ENCODE measurements at regions not wholly inside any gene's neighbourhood (a gene's known extent, or its start where the extent isn't known, plus 50 kb on each side); places are given as distances from the start of the nearest gene placed in this dataset.

- TF ChIP-seq CTCF (IDR thresholded peaks at IDR 0.05) (no peak), EZH2phosphoT487 (IDR thresholded peaks at IDR 0.05) (no peak)
These were observed 114.6 kb upstream of the KCNAB1 start for GRCh38 chr3:156005736-156006135.
